Cardiac fibroblast (primary cell): ENCODE measurements at regions not wholly inside any gene's neighbourhood (a gene's known extent, or its start where the extent isn't known, plus 50 kb on each side); places are given as distances from the start of the nearest gene placed in this dataset.
A peak's percentile ranks its signal among the peaks of the same experiment; 100 is the strongest.

Source experiments
- DNase-seq, 2 donors: peaks; one replicate each; pipeline versions ENCODE4 v3.0.0 to v3.0.0-alpha.2; 2010; ENCODE audit warnings: low read depth in 2 of 2
- H3K4me3 ChIP-seq, 2 donors: replicated peaks in 1 of 2; 1 replicate in 1 of 2; 2 replicates in 1 of 2; pipeline ENCODE4 v1.5.1; 2011; ENCODE audit warnings: low read depth in 2 of 2, low read length in 2 of 2, mild to moderate bottlenecking in 2 of 2, moderate library complexity in 1 of 2
- CTCF ChIP-seq: IDR thresholded peaks from one replicate; pipeline ENCODE4 v1.5.1; 2011; ENCODE audit warnings: low read depth, mild to moderate bottlenecking, low read length, inconsistent platforms

- DNase-seq = no peak
- no peak overlapping the region for H3K4me3 ChIP-seq
- TF ChIP-seq CTCF = no peak
Observed at GRCh38 chr7:121634356-121634755, 238.2 kb upstream of the FAM3C start.

GRCh38 chr7:121633186-121633585 lies 237.1 kb upstream of the FAM3C start:
- no peak overlapping the region for H3K4me3 ChIP-seq
- DNase-seq = peak; percentile 9 to 15
- TF ChIP-seq CTCF = no peak

- peak; percentile 59 to 70 for DNase-seq
- no peak for TF ChIP-seq CTCF
- H3K4me3 ChIP-seq = no peak overlapping the region
Observed at GRCh38 chr7:121624958-121625357, 228.8 kb upstream of the FAM3C start.

GRCh38 chr7:121623130-121623872 lies 227.2 kb upstream of the FAM3C start:
- TF ChIP-seq CTCF = no peak
- no peak for DNase-seq
- no peak overlapping the region for H3K4me3 ChIP-seq

- peak in 1 of 2 donors; percentile 36 for DNase-seq
- no peak overlapping the region for H3K4me3 ChIP-seq
- TF ChIP-seq CTCF = no peak
Observed at GRCh38 chr7:121621937-121622336, 225.8 kb upstream of the FAM3C start.

- TF ChIP-seq CTCF = no peak
- DNase-seq = no peak
- H3K4me3 ChIP-seq = no peak overlapping the region
Observed at GRCh38 chr7:121620953-121621606, 225.0 kb upstream of the FAM3C start.

- peak in 1 of 2 donors; percentile 11 for DNase-seq
- TF ChIP-seq CTCF = no peak
- no peak overlapping the region for H3K4me3 ChIP-seq
Observed at GRCh38 chr7:121620206-121620605, 224.1 kb upstream of the FAM3C start.
